ENCODE measurements at regions not wholly inside any gene's neighbourhood (a gene's known extent, or its start where the extent isn't known, plus 50 kb on each side); places are given as distances from the start of the nearest gene placed in this dataset.
"Not testable (repeated sequence)": the region's sequence is repeated elsewhere in the genome, so short reads cannot be mapped to it uniquely, and the experiment has no call there.

- Mint-ChIP-seq H3K9me3 (peaks cover 10% of the 10 kb centered on the region), H3K36me3 (no peaks in the 10 kb centered on the region), H3K27me3 (peaks cover 0 to 13% of the 10 kb centered on the region in 2 donors), H3K27ac (no peak overlapping the region), H3K4me3 (no peak overlapping the region), H3K4me1 (ENCODE audit: low read depth in 2 of 2) (no peaks in the 10 kb centered on the region)
- DNase-seq (ENCODE audit: low spot score) (no peak), ATAC-seq (no peak)
Observed at GRCh38 chr7:94190599-94191061, 186.5 kb upstream of the BET1 start.

- H3K4me1 Mint-ChIP-seq (ENCODE audit: low read depth in 2 of 2); DNase-seq (ENCODE audit: low spot score); H3K27me3 Mint-ChIP-seq; ATAC-seq; H3K36me3 Mint-ChIP-seq; H3K4me3 Mint-ChIP-seq; H3K27ac Mint-ChIP-seq; H3K9me3 Mint-ChIP-seq: not testable (repeated sequence)
Observed at GRCh38 chr7:94194426-94194825, 190.3 kb upstream of the BET1 start.

- H3K4me1 Mint-ChIP-seq (ENCODE audit: low read depth in 2 of 2) = no peaks in the 10 kb centered on the region
- H3K9me3 Mint-ChIP-seq = peaks cover 7% of the 10 kb centered on the region
- no peaks in the 10 kb centered on the region for H3K36me3 Mint-ChIP-seq
- no peak overlapping the region for H3K4me3 Mint-ChIP-seq
- H3K27ac Mint-ChIP-seq = no peak overlapping the region
- no peak for ATAC-seq
- no peaks in the 10 kb centered on the region for H3K27me3 Mint-ChIP-seq
- DNase-seq (ENCODE audit: low spot score) = no peak
Observed at GRCh38 chr7:94195201-94195600, 191.0 kb upstream of the BET1 start.

GRCh38 chr7:94195813-94196212, 191.7 kb upstream of the BET1 start:
- H3K9me3 Mint-ChIP-seq = peaks cover 7% of the 10 kb centered on the region
- no peak for ATAC-seq
- no peaks in the 10 kb centered on the region for H3K4me1 Mint-ChIP-seq (ENCODE audit: low read depth in 2 of 2)
- H3K36me3 Mint-ChIP-seq = no peaks in the 10 kb centered on the region
- no peak overlapping the region for H3K4me3 Mint-ChIP-seq
- no peak overlapping the region for H3K27ac Mint-ChIP-seq
- H3K27me3 Mint-ChIP-seq = no peaks in the 10 kb centered on the region
- no peak for DNase-seq (ENCODE audit: low spot score)

- DNase-seq (ENCODE audit: low spot score) (no peak), ATAC-seq (no peak)
- Mint-ChIP-seq H3K4me3 (no peak overlapping the region), H3K27me3 (no peaks in the 10 kb centered on the region), H3K36me3 (no peaks in the 10 kb centered on the region), H3K9me3 (peaks cover 5% of the 10 kb centered on the region), H3K4me1 (ENCODE audit: low read depth in 2 of 2) (no peaks in the 10 kb centered on the region), H3K27ac (no peak overlapping the region)
Observed at GRCh38 chr7:94205529-94205928, 189.2 kb upstream of the COL1A2 start.

- DNase-seq (ENCODE audit: low spot score) = no peak
- H3K9me3 Mint-ChIP-seq = peaks cover 5% of the 10 kb centered on the region
Observed at GRCh38 chr7:94206295-94206694, 188.4 kb upstream of the COL1A2 start.

GRCh38 chr7:94212160-94212559, 182.5 kb upstream of the COL1A2 start:
- no peaks in the 10 kb centered on the region for H3K4me1 Mint-ChIP-seq (ENCODE audit: low read depth in 2 of 2)
- no peaks in the 10 kb centered on the region for H3K27me3 Mint-ChIP-seq
- H3K9me3 Mint-ChIP-seq = peaks cover 5% of the 10 kb centered on the region
- no peak overlapping the region for H3K4me3 Mint-ChIP-seq
- ATAC-seq (no peak), DNase-seq (ENCODE audit: low spot score) (no peak)
- H3K27ac Mint-ChIP-seq = no peak overlapping the region
- no peaks in the 10 kb centered on the region for H3K36me3 Mint-ChIP-seq

More at GRCh38 chr7:94206295-94206694, 188.4 kb upstream of the COL1A2 start:
- no peak overlapping the region for H3K27ac Mint-ChIP-seq
- no peaks in the 10 kb centered on the region for H3K27me3 Mint-ChIP-seq
- no peak for ATAC-seq
- H3K4me1 Mint-ChIP-seq (ENCODE audit: low read depth in 2 of 2) = no peaks in the 10 kb centered on the region
- H3K4me3 Mint-ChIP-seq = no peak overlapping the region
- no peaks in the 10 kb centered on the region for H3K36me3 Mint-ChIP-seq

GRCh38 chr7:94216944-94217461, 177.7 kb upstream of the COL1A2 start:
- Mint-ChIP-seq H3K4me3 (no peak overlapping the region), H3K36me3 (no peaks in the 10 kb centered on the region), H3K27me3 (no peaks in the 10 kb centered on the region), H3K27ac (no peak overlapping the region), H3K9me3 (no peaks in the 10 kb centered on the region), H3K4me1 (ENCODE audit: low read depth in 2 of 2) (no peaks in the 10 kb centered on the region)
- ATAC-seq (no peak), DNase-seq (ENCODE audit: low spot score) (no peak)

GRCh38 chr7:94217766-94218165, 176.9 kb upstream of the COL1A2 start:
- no peak for ATAC-seq
- DNase-seq (ENCODE audit: low spot score) = no peak
- Mint-ChIP-seq H3K36me3 (no peaks in the 10 kb centered on the region), H3K9me3 (no peaks in the 10 kb centered on the region), H3K27ac (no peak overlapping the region), H3K4me3 (no peak overlapping the region), H3K27me3 (no peaks in the 10 kb centered on the region), H3K4me1 (ENCODE audit: low read depth in 2 of 2) (no peaks in the 10 kb centered on the region)

- H3K27me3 Mint-ChIP-seq = no peaks in the 10 kb centered on the region
- H3K9me3 Mint-ChIP-seq = no peaks in the 10 kb centered on the region
- no peak for DNase-seq (ENCODE audit: low spot score)
Observed at GRCh38 chr7:94222516-94222915, 172.2 kb upstream of the COL1A2 start.

GRCh38 chr7:94223375-94224084, 171.2 kb upstream of the COL1A2 start:
- H3K9me3 Mint-ChIP-seq = no peaks in the 10 kb centered on the region
- no peaks in the 10 kb centered on the region for H3K4me1 Mint-ChIP-seq (ENCODE audit: low read depth in 2 of 2)
- DNase-seq (ENCODE audit: low spot score) = no peak
- peaks cover 0 to 2% of the 10 kb centered on the region in 2 donors for H3K27me3 Mint-ChIP-seq
- no peak overlapping the region for H3K27ac Mint-ChIP-seq
- H3K36me3 Mint-ChIP-seq = no peaks in the 10 kb centered on the region
- no peak overlapping the region for H3K4me3 Mint-ChIP-seq
- no peak for ATAC-seq

More at GRCh38 chr7:94222516-94222915, 172.2 kb upstream of the COL1A2 start:
- no peak for ATAC-seq
- no peak overlapping the region for H3K4me3 Mint-ChIP-seq
- no peak overlapping the region for H3K27ac Mint-ChIP-seq
- no peaks in the 10 kb centered on the region for H3K36me3 Mint-ChIP-seq
- no peaks in the 10 kb centered on the region for H3K4me1 Mint-ChIP-seq (ENCODE audit: low read depth in 2 of 2)

- Mint-ChIP-seq H3K4me1 (ENCODE audit: low read depth in 2 of 2) (no peaks in the 10 kb centered on the region), H3K9me3 (no peaks in the 10 kb centered on the region), H3K4me3 (no peak overlapping the region), H3K36me3 (no peaks in the 10 kb centered on the region), H3K27me3 (peaks cover 0 to 2% of the 10 kb centered on the region in 2 donors), H3K27ac (no peak overlapping the region)
- DNase-seq (ENCODE audit: low spot score) (no peak), ATAC-seq (no peak)
Observed at GRCh38 chr7:94228223-94228622, 166.5 kb upstream of the COL1A2 start.

GRCh38 chr7:94228678-94229077, 166.0 kb upstream of the COL1A2 start:
- H3K36me3 Mint-ChIP-seq = no peaks in the 10 kb centered on the region
- H3K4me1 Mint-ChIP-seq (ENCODE audit: low read depth in 2 of 2) = no peaks in the 10 kb centered on the region
- no peak overlapping the region for H3K4me3 Mint-ChIP-seq
- ATAC-seq = no peak
- no peak for DNase-seq (ENCODE audit: low spot score)
- no peaks in the 10 kb centered on the region for H3K9me3 Mint-ChIP-seq
- H3K27ac Mint-ChIP-seq = no peak overlapping the region
- peaks cover 0 to 2% of the 10 kb centered on the region in 2 donors for H3K27me3 Mint-ChIP-seq

- no peak for DNase-seq (ENCODE audit: low spot score)
- Mint-ChIP-seq H3K4me1 (ENCODE audit: low read depth in 2 of 2) (no peaks in the 10 kb centered on the region), H3K4me3 (no peak overlapping the region), H3K9me3 (no peaks in the 10 kb centered on the region), H3K36me3 (no peaks in the 10 kb centered on the region), H3K27me3 (peaks cover 0 to 6% of the 10 kb centered on the region in 2 donors), H3K27ac (no peak overlapping the region)
- no peak for ATAC-seq
Observed at GRCh38 chr7:94231305-94231704, 163.4 kb upstream of the COL1A2 start.

- H3K4me1 Mint-ChIP-seq (ENCODE audit: low read depth in 2 of 2) = no peaks in the 10 kb centered on the region
- peaks cover 4% of the 10 kb centered on the region for H3K9me3 Mint-ChIP-seq
- ATAC-seq (no peak), DNase-seq (ENCODE audit: low spot score) (no peak)
- H3K4me3 Mint-ChIP-seq = no peak overlapping the region
- no peaks in the 10 kb centered on the region for H3K36me3 Mint-ChIP-seq
- H3K27ac Mint-ChIP-seq = no peak overlapping the region
- peaks cover 0 to 3% of the 10 kb centered on the region in 2 donors for H3K27me3 Mint-ChIP-seq
Observed at GRCh38 chr7:94236960-94237359, 157.7 kb upstream of the COL1A2 start.

Data from natural killer cell treated with Interleukin-12 subunit alpha and Interleukin-12 subunit beta and Interleukin-15 and Interleukin-18, amount 100 ng/mL, for 72 hours (primary cell).